ENCODE measurements at regions not wholly inside any gene's neighbourhood (a gene's known extent, or its start where the extent isn't known, plus 50 kb on each side); places are given as distances from the start of the nearest gene placed in this dataset.
"Not testable (repeated sequence)": the region's sequence is repeated elsewhere in the genome, so short reads cannot be mapped to it uniquely, and the experiment has no call there.

GRCh38 chr4:154032914-154033313 lies 244.0 kb upstream of the SFRP2 start:
- no peak for DNase-seq (ENCODE audit: low read depth)

- DNase-seq (ENCODE audit: low read depth), result no peak
These were observed 241.9 kb upstream of the SFRP2 start for GRCh38 chr4:154030746-154031145.

DNA sequence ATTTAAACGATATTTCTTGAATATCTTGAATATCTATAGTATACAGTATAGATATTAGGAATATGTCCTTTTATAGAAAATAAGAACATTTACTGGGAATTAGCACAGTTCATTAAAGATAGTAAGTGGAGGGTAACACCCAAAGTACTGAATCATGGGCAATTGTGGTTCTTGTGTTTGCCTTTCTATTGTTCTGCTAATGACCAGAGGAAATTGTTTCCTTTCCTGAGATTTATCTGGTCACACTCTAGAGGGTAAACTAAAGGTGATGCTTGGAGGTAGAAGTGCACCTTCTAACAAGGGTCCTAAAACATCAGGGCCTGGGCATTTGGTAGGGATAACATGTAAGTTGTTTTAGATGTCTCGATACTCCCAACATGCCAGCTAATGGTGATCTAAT lies 241.3 kb upstream of the SFRP2 start:
- no peak for DNase-seq (ENCODE audit: low read depth)

DNA sequence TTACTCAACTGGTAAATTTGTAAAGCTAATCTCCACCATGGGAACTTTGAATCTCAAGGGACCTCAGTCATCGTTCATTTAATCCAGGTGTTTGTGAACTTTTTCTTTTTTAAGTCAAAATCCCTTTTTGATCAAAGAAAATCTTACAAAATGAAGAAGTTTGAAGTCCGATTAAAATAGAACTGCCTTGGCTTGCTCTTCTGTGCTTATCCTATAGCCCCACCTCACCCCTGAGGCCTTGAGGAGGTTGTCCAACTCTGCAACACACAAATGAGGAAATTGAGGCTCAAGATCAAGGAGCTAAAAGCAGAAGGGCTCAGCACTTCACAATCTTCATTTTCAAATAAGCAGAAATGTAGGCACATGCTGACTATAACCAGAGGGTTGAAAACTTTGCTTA lies 240.3 kb upstream of the SFRP2 start:
- no peak for DNase-seq (ENCODE audit: low read depth)

DNA sequence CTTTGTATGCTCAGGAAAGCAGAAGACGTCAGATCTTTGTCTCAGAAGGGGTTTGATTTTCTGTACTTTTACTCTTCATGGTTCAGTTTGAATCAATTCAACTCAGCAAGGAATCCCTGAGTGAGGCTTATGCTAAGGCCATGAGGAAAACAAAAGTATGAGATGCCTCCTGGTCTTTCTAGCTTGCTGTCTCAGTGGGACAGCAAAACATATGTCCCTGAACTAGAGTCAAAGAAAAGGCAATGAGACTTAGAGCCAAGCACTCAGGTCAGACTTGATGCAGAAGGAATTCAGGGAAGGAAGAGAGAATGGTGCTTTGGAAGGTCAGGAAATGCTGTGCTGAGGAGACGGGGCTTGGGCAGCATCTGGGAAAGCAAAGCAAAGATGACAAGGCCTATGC lies 236.2 kb upstream of the SFRP2 start:
- no peak for DNase-seq (ENCODE audit: low read depth)

DNA sequence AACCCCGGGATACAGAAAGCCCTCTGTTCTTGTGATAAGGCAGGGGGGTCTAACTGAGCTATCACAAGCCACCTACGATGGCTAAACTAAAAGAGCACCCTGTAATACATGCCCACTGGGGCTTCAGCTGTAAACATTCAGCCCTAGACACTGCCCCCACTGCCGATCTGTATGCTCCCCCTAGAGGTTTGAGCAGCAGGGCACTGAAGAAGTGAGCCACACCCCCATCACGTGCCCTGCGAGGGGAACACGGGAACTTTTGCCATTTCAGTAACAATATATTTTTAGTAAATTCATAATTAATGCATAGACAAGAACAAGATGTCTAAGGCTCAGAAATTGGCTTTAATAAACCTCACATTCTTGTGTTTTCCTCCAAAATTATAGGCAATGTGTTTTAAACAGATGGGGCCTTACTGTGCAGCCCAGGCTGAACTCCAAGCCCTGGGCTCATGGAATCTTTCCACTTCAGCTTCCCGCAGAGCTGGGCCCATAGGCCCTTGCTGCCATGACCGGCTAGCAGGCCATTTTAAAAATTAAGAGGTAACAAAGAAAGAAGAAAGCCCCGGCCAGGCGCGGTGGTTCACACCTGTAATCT lies 235.3 kb upstream of the SFRP2 start:
- DNase-seq (ENCODE audit: low read depth), result no peak

GRCh38 chr4:154023671-154024070 lies 234.8 kb upstream of the SFRP2 start:
- not testable (repeated sequence) for DNase-seq (ENCODE audit: low read depth)

DNA sequence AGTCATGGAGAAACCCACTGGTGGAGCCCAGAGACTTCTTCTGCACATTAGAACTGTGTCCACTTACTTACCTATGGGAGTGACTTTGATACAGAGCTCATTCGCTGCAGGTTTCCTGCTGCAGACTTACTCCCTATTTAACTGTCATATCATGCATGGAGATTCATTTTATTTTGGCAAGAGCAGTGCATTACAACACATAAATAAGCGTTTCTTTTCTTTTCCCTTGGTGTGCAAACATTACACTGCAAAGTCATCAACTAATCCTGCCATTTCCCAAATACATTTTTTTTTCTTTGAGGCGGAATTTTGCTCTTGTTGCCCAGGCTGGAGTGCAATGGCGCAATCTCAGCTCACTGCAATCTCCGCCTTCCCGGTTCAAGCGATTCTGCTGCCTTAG lies 230.9 kb upstream of the SFRP2 start:
- no peak for DNase-seq (ENCODE audit: low read depth)

DNA sequence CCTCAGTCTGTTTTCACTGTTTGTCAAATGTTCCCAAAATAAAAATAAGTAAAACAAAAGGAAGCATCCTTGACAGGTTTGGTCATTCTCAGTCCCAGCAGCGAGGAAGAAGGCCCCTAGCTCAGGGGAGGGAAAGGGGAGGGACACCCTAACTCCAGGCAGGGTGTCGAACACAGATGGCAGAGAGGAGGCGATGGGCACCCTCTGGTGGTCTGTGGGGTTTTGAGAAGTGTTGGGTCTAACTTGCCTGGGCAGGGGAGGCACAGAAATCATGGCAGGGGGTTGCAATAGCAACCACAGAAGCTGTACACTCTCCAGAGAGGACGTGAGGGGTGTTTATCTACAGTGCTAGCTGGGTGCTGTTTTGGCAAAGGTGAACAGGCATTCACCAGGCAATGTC lies 229.8 kb upstream of the SFRP2 start:
- DNase-seq (ENCODE audit: low read depth), result no peak

DNA sequence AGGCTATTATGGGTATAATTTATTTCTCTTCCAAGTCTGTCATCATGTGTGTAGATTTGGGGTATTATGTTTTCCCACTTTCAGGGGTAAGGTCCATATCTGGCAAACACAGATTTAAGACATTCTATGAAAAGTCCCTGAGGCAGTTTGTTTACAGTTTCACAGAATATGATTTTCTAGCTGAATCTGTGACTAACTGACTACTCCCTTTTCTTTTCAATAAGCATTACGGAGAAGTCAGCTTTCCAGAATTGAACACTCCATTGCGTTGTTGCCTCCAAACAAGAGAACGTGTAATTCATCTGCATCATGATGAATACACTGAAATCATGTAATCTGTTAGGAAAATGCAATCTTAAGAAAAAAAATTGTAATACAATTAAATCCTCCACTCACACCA lies 226.7 kb upstream of the SFRP2 start:
- no peak for DNase-seq (ENCODE audit: low read depth)

- DNase-seq (ENCODE audit: low read depth), result no peak
These were observed 225.8 kb upstream of the SFRP2 start for GRCh38 chr4:154014407-154015321.

- no peak for DNase-seq (ENCODE audit: low read depth)
These were observed 224.7 kb upstream of the SFRP2 start for GRCh38 chr4:154013576-154013975.

GRCh38 chr4:154010371-154010770 lies 221.5 kb upstream of the SFRP2 start:
- DNase-seq (ENCODE audit: low read depth), result peak; percentile 65

GRCh38 chr4:154009788-154010187 lies 220.9 kb upstream of the SFRP2 start:
- no peak for DNase-seq (ENCODE audit: low read depth)

DNA sequence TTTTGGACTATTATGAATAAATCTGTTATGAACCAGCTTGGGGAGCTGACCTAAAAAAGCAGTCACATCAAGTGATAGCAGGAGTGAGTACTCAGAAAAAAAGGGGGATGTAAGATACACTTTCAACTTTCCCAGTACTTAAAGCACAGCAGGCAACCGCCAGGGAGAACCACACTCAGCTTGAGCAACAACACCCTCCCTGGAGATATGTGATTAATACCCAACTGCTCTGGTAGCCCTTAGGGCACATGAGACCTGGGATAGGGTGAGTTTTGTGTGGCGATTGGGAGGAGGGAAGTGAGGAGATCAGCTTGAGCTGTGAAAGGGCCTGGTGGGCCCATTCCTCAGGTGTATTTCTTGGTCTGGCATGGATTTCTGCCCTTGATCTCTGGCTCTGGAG lies 220.3 kb upstream of the SFRP2 start:
- DNase-seq (ENCODE audit: low read depth), result no peak

DNA sequence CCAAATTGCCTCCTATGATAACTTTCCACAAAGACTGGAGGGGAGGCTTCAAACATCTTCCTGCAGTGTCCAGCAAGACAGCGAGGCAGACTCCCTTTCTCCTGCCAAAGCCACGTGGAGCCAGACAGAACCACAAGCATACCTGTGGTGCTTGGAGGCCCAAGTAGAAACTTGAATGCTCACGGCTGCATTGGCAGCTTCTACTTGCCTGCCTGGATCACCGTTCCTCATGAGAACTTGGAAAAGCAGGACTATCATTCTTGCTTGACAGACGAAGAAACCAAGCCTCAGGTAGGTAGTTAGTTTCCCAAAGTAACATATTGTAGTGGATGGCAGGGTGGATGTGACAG lies 216.3 kb upstream of the SFRP2 start:
- no peak for DNase-seq (ENCODE audit: low read depth)

DNA sequence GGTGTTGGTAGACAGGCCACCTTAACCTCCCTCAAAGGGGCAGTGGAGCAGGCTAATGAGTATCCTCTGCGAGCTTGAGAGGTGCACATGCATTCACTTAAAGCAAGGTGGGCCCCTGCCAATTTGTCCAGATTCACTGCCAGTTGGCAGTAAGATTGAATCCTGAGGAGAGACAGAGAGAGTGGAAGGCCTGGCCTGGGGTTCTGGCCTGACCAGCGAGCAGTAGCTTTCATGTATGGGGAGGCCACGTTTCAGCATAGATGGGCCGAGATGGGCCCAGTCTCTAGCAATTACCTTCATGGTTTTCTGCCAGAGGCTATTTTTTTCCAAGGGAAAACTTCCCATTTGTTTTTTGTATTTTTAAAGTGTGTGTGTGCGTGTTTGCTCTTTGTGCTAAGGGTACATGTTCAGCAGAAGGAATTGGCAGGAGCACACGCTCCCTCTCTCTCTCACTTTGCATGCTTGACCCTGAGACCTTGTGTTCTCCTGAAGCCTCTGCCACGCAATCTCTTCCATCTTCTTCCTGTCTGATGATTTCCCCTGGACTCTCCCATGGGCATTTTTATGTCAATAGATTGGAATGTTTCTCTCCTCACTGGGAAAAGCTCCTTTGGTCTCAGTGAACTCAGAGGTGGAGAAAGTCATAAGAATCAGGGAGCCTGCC lies 215.8 kb upstream of the SFRP2 start:
- DNase-seq (ENCODE audit: low read depth), result peak; percentile 87

- no peak for DNase-seq (ENCODE audit: low read depth)
These were observed 215.1 kb upstream of the SFRP2 start for GRCh38 chr4:154004016-154004415.

- no peak for DNase-seq (ENCODE audit: low read depth)
These were observed 214.5 kb upstream of the SFRP2 start for GRCh38 chr4:154003378-154003777.

DNA sequence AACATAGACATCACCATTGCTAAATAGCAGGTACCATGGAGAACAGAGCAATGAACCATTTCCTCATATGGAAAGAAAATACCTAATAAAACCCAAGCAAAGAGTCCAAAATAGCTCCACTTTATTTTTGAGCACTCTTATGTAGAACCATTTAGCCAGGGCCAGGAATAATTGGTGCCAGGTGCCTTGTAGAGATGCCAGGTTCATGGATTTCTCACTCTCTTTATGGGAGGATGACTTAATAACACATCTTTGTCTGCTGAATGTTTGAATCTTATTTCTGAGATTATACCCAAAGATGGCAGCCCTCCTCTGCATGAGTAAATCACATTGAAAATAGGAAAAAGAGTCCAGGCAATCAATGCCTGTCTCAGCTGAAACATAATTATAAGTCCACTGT lies 212.3 kb upstream of the SFRP2 start:
- DNase-seq (ENCODE audit: low read depth), result no peak

- DNase-seq (ENCODE audit: low read depth), result no peak
These were observed 208.6 kb upstream of the SFRP2 start for GRCh38 chr4:153997516-153997915.

DNA sequence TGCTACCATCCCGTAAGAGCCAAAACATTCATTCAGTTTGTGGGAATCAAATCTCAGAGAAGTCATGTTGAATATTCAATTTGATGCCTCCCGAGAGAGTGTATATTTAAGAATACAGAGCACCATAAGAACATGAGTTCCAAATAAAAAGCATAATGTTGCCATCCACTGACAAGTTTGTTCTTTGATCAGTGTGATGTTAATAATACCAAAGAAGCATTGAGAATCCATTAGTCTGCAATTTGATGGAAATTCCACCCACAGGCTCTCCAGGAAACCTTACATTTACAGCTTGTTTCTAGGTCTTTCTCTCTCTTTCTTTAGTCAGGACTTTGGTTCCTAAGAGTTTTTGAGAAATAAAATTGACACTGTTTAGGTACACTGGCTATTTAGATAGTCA lies 200.6 kb upstream of the SFRP2 start:
- no peak for DNase-seq (ENCODE audit: low read depth)
